HCT116 (cell line): ENCODE measurements at regions not wholly inside any gene's neighbourhood (a gene's known extent, or its start where the extent isn't known, plus 50 kb on each side); places are given as distances from the start of the nearest gene placed in this dataset.

ENCODE experiments used
- CBX3 ChIP-seq: IDR thresholded peaks from 2 replicates; pipeline ENCODE4 v1.6.1; 2012; ENCODE audit warnings: low read depth
- CEBPB ChIP-seq: IDR thresholded peaks from 2 replicates; pipeline ENCODE4 v1.6.1; 2012; ENCODE audit warnings: low read depth
- CTCF ChIP-seq, 3 experiments: fragments of 200-600 bp in 1 of 3; sonication (generic) in 1 of 3; IDR thresholded peaks in 2 of 3; conservative IDR thresholded peaks in 1 of 3; 2 replicates each; pipeline ENCODE4 v1.5.1; 2012 to 2017; ENCODE audit warnings: low read depth in 2 of 3, low read length in 2 of 3, antibody characterized with exemption in 1 of 3, borderline replicate concordance in 1 of 3, control low read depth in 1 of 3, mild to moderate bottlenecking in 1 of 3, mixed read lengths in 1 of 3, mixed run types in 1 of 3, moderate library complexity in 1 of 3; ENCODE audit not compliant: insufficient read depth in 1 of 3
- ELF1 ChIP-seq: IDR thresholded peaks from 2 replicates; pipeline ENCODE4 v1.6.1; 2012; ENCODE audit warnings: low read depth, borderline replicate concordance
- EZH2 ChIP-seq: fragments of 200-600 bp; sonication (generic); IDR thresholded peaks from 2 replicates; pipeline ENCODE4 v1.6.1; 2017; ENCODE audit warnings: antibody characterized with exemption, mixed run types
- EZH2phosphoT487 ChIP-seq: fragments of 200-600 bp; IDR thresholded peaks from 2 replicates; pipeline ENCODE4 v1.6.1; 2018; ENCODE audit warnings: antibody characterized with exemption, borderline replicate concordance
- FOSL1 ChIP-seq: IDR thresholded peaks from 2 replicates; pipeline ENCODE4 v1.6.1; 2012; ENCODE audit warnings: low read depth
- POLR2A ChIP-seq: IDR thresholded peaks from 2 replicates; pipeline ENCODE4 v1.7.0; 2011; ENCODE audit warnings: borderline replicate concordance; ENCODE audit not compliant: insufficient read depth, insufficient read length; ENCODE audit errors: extremely low read depth
- POLR2AphosphoS5 ChIP-seq: IDR thresholded peaks from 2 replicates; pipeline ENCODE4 v1.6.1; 2011; ENCODE audit warnings: mild to moderate bottlenecking, low read depth, low read length, moderate library complexity
- RAD21 ChIP-seq: IDR thresholded peaks from 2 replicates; pipeline ENCODE4 v1.6.1; 2012; ENCODE audit warnings: low read depth, mild to moderate bottlenecking
- ZBTB33 ChIP-seq: IDR thresholded peaks from 2 replicates; pipeline ENCODE4 v1.6.1; 2011; ENCODE audit warnings: mild to moderate bottlenecking, low read length, moderate library complexity; ENCODE audit not compliant: insufficient replicate concordance; ENCODE audit errors: extremely low read depth

GRCh38 chrX:104315555-104315954 lies 60.8 kb upstream of the ESX1 start:
- TF ChIP-seq CTCF (IDR thresholded peaks at IDR 0.05 in 2 of 3, conservative IDR thresholded peaks at IDR 0.05 in 1 of 3; ENCODE audit: borderline replicate concordance in 1 of 3, insufficient read depth in 1 of 3, low read depth in 2 of 3, low read length in 2 of 3) (no peak), RAD21 (no peak), POLR2A (no peak), EZH2phosphoT487 (no peak), EZH2 (no peak), CBX3 (no peak), ELF1 (no peak), POLR2AphosphoS5 (no peak), FOSL1 (peak; percentile 25; the same call in 1 of the 2 replicates), CEBPB (no peak), ZBTB33 (no peak)
